ENCODE measurements at regions not wholly inside any gene's neighbourhood (a gene's known extent, or its start where the extent isn't known, plus 50 kb on each side); places are given as distances from the start of the nearest gene placed in this dataset.

GRCh38 chr2:75338461-75338860 lies 139.1 kb upstream of the TACR1 start:
- no peaks in the 10 kb centered on the region for H3K9me3 ChIP-seq
- H3K27ac ChIP-seq = no peak overlapping the region
- H3K27me3 ChIP-seq = no peaks in the 10 kb centered on the region
- DNase-seq (ENCODE audit: extremely low spot score in 2 of 2) = no peak
- TF ChIP-seq POLR2AphosphoS5 (IDR thresholded peaks at IDR 0.05; ENCODE audit: insufficient read depth in 1 of 2, low read depth in 1 of 2) = no peak
- TF ChIP-seq, protein P1, sequence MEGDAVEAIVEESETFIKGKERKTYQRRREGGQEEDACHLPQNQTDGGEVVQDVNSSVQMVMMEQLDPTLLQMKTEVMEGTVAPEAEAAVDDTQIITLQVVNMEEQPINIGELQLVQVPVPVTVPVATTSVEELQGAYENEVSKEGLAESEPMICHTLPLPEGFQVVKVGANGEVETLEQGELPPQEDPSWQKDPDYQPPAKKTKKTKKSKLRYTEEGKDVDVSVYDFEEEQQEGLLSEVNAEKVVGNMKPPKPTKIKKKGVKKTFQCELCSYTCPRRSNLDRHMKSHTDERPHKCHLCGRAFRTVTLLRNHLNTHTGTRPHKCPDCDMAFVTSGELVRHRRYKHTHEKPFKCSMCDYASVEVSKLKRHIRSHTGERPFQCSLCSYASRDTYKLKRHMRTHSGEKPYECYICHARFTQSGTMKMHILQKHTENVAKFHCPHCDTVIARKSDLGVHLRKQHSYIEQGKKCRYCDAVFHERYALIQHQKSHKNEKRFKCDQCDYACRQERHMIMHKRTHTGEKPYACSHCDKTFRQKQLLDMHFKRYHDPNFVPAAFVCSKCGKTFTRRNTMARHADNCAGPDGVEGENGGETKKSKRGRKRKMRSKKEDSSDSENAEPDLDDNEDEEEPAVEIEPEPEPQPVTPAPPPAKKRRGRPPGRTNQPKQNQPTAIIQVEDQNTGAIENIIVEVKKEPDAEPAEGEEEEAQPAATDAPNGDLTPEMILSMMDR (IDR thresholded peaks at IDR 0.05) = no peak
- H3K4me1 ChIP-seq = no peaks in the 10 kb centered on the region
- no peaks in the 10 kb centered on the region for H3K36me3 ChIP-seq
- H3K4me3 ChIP-seq = no peak overlapping the region
- intact Hi-C loops (cut with DNase I) = no loop called here

- H3K27me3 ChIP-seq = no peaks in the 10 kb centered on the region
- H3K4me3 ChIP-seq = no peak overlapping the region
- no peaks in the 10 kb centered on the region for H3K36me3 ChIP-seq
- H3K4me1 ChIP-seq = no peaks in the 10 kb centered on the region
- no peaks in the 10 kb centered on the region for H3K9me3 ChIP-seq
- H3K27ac ChIP-seq = no peak overlapping the region
- TF ChIP-seq, protein P1 (IDR thresholded peaks at IDR 0.05) = no peak
- intact Hi-C loops (cut with DNase I) = no loop called here
- DNase-seq (ENCODE audit: extremely low spot score in 2 of 2) = no peak
These were observed 138.3 kb upstream of the TACR1 start for GRCh38 chr2:75337619-75338018.

GRCh38 chr2:75337016-75337415 lies 137.7 kb upstream of the TACR1 start:
- H3K36me3 ChIP-seq = no peaks in the 10 kb centered on the region
- TF ChIP-seq POLR2A (IDR thresholded peaks at IDR 0.05) = no peak
- TF ChIP-seq, protein P1 (IDR thresholded peaks at IDR 0.05) = no peak
- no peak for TF ChIP-seq POLR2AphosphoS5 (IDR thresholded peaks at IDR 0.05; ENCODE audit: insufficient read depth in 1 of 2, low read depth in 1 of 2)
- no peaks in the 10 kb centered on the region for H3K9me3 ChIP-seq
- H3K27ac ChIP-seq = no peak overlapping the region
- DNase-seq (ENCODE audit: extremely low spot score in 2 of 2) = no peak
- no peaks in the 10 kb centered on the region for H3K4me1 ChIP-seq
- intact Hi-C loops (cut with DNase I) = no loop called here
- H3K27me3 ChIP-seq = no peaks in the 10 kb centered on the region
- no peak overlapping the region for H3K4me3 ChIP-seq

GRCh38 chr2:75336451-75336850 lies 137.1 kb upstream of the TACR1 start:
- Histone ChIP-seq H3K4me1 (no peaks in the 10 kb centered on the region), H3K4me3 (no peak overlapping the region), H3K9me3 (no peaks in the 10 kb centered on the region), H3K36me3 (no peaks in the 10 kb centered on the region), H3K27me3 (no peaks in the 10 kb centered on the region), H3K27ac (no peak overlapping the region)
- intact Hi-C loops (cut with DNase I) = no loop called here
- no peak for TF ChIP-seq POLR2AphosphoS5 (IDR thresholded peaks at IDR 0.05; ENCODE audit: insufficient read depth in 1 of 2, low read depth in 1 of 2)
- TF ChIP-seq POLR2A (IDR thresholded peaks at IDR 0.05) = no peak
- TF ChIP-seq, protein P1 (IDR thresholded peaks at IDR 0.05) = no peak
- no peak for DNase-seq (ENCODE audit: extremely low spot score in 2 of 2)

DNA sequence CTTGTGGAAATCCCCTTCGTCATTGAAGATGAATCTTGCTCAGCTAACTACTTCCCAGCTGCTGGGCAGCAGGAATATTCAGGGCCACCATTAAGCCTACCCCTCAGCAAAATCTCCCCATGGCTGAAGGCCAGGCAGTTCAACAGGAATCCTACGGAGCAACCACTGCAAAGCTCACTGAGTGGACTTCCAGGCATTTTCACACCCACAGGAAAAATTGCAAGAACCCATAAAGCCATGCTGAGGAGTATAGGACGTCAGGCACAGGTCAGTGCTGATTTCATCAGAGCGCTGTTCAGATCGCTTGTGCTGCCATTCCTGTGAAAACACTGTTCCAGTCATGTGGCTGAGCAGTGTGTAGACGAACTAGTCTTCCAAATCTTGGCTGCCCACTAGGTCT lies 134.8 kb upstream of the TACR1 start:
- Histone ChIP-seq H3K27me3 (no peaks in the 10 kb centered on the region), H3K36me3 (no peaks in the 10 kb centered on the region), H3K27ac (no peak overlapping the region), H3K4me1 (no peaks in the 10 kb centered on the region), H3K9me3 (no peaks in the 10 kb centered on the region), H3K4me3 (no peak overlapping the region)
- DNase-seq (ENCODE audit: extremely low spot score in 2 of 2) = no peak
- intact Hi-C loops (cut with DNase I) = no loop called here
- TF ChIP-seq POLR2A (IDR thresholded peaks at IDR 0.05) = no peak
- TF ChIP-seq POLR2AphosphoS5 (IDR thresholded peaks at IDR 0.05; ENCODE audit: insufficient read depth in 1 of 2, low read depth in 1 of 2) = no peak
- TF ChIP-seq, protein P1 (IDR thresholded peaks at IDR 0.05) = no peak

All from vagina (tissue), 2 donors.